ENCODE measurements at regions not wholly inside any gene's neighbourhood (a gene's known extent, or its start where the extent isn't known, plus 50 kb on each side); places are given as distances from the start of the nearest gene placed in this dataset.
A peak's percentile ranks its signal among the peaks of the same experiment; 100 is the strongest.
"Not testable (repeated sequence)": the region's sequence is repeated elsewhere in the genome, so short reads cannot be mapped to it uniquely, and the experiment has no call there.

DNA sequence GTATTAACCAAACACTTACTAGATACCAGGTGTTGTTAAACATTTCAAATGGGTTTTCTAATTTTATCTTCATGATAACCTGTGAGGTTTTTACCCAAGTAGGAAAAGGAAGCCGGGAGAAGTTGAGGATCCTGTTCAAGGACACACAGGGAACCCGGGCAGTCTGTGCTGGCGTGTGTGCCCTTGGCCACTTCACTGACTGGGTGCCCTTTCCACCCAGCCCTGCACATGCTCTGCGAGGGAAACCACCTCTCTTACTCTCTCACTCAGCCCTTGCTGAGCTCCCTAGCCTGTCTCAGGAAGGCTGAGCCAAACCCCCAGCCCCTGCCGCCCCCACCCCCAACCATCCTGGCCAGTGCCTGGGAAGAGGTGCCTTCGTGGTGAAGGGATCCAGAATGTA, 51.8 kb downstream of the TEX44 start:
- no peak for DNase-seq

DNA sequence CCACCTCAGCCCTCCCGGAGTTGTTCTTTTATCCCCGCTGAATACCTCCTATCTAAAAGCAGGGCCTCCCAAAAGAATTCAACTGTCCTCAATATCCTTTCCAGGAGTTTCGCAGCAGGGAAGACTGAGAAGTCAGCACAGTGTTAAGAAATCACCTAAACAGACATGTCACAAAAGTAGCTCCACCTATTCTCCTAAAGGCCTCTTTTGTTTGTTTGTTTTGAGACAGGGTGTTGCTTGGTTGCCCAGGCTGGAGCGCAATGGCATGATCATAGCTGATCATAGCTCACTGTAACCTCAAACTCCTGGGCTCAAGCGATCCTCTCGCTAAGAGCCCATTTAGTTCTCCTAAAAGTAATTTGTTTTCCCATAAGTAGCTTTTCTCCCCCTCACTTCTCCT, 53.8 kb downstream of the TEX44 start:
- DNase-seq: no peak

DNA sequence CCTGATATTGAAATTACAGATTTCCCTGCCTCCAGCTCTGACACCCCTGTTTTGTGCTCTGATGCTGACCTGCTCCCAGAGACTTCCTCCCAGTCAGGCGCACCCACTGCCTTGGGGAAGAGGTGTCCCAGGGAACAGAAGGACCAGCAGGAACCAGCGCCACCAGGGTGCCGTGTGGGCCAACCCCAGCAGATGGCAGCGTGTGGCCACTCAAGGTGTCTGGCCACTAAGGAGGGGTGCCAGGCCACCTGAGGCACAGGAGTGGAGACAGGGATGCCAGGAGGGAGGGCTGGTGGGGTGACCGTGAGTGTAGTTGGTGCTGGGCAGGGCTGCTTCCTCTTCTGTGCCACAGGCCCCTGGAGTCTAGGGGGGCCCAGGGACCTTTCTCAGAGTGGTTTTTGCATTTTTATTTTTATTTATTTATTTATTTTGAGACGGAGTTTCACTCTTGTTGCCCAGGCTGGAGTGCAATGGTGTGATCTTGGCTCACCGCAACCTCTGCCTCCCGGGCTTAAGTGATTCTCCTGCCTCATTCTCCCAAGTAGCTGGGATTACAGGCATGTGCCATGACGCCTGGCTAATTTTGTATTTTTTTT, 56.0 kb downstream of the TEX44 start:
- DNase-seq: peak; percentile 58

DNA sequence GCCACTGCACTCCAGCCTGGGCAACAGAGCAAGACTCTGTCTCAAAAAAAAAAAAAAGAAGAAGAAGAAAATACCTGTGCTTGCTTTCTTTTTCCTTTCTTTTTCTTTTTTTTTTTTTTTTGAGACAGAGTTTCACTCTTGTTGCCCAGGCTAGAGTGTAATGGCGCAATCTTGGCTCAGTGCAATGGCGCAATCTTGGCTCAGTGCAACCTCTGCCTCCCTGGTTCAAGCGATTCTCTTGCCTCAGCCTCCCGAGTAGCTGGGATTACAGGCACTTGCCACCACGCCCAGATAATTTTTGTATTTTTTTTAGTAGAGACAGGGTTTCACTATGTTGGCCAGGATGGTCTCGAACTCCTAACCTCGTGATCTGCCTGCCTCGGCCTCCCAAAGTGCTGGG, 56.8 kb upstream of the PTMA start:
- DNase-seq: not testable (repeated sequence)

DNA sequence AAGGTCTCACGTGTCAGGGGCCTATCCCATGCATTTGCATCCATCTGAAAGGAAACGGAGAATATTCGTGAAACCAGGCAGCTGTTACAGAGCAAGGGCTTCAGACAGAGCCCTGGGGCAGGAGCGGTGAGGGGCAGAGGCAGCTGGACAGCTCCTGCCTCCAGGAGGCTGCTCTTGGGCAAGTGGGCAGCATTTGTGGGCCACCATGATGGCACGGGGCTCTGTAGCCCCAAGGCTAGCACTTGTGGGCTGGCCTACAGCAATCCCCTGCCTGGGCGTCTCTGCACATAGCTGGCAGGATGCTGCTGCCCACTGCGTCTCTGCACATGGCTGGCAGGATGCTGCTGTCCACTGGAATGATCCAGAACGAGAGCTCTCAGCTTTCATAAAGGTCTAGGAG, 52.8 kb upstream of the PTMA start:
- DNase-seq: no peak

DNA sequence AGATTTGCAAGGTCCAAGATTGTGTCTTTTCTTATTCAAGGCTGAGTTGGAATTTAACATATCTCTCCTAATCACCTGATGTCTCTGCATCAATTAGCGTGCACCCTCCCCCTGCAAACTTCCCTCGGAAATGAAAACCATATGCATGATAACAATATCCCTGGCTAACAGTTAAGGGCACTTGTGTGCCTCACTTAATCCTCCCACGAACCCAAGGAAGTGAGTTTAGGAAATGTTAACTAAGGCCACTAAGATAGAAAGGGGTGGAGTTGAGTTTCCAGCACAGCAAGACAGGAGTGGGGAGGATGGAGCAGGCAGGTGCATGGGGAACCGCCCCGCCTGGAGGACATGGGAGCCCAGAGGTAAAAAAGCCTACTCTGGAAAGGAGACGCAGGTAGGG, 52.4 kb upstream of the PTMA start:
- DNase-seq: no peak

Measured in eye (tissue), 1 donor.